Astrocyte (in vitro differentiated cells and primary cell): ENCODE measurements at regions not wholly inside any gene's neighbourhood (a gene's known extent, or its start where the extent isn't known, plus 50 kb on each side); places are given as distances from the start of the nearest gene placed in this dataset.
"Not testable (repeated sequence)": the region's sequence is repeated elsewhere in the genome, so short reads cannot be mapped to it uniquely, and the experiment has no call there.

Experiments used
- DNase-seq: peaks from one replicate; pipeline ENCODE4 v3.0.0-alpha.2; 2010; ENCODE audit warnings: low read depth
- FAIRE-seq: peaks from 2 replicates; lab custom pipeline; 2011; peaks lifted over from hg19 to GRCh38; lab: Jason Lieb, UNC
- H2AFZ ChIP-seq: 2 replicates; pipeline ENCODE4 v1.6.0; 2012; ENCODE audit warnings: low read depth, low read length, inconsistent platforms
- H3K27ac ChIP-seq: 2 replicates; pipeline ENCODE4 v1.5.1; 2011; ENCODE audit warnings: low read depth, low read length, inconsistent platforms
- H3K27me3 ChIP-seq: 2 replicates; pipeline ENCODE4 v1.6.0; 2011; ENCODE audit warnings: low read length, inconsistent platforms; ENCODE audit not compliant: insufficient read depth
- H3K36me3 ChIP-seq: 2 replicates; pipeline ENCODE4 v1.5.1; 2011; ENCODE audit warnings: low read length, inconsistent platforms; ENCODE audit not compliant: insufficient read depth
- H3K4me1 ChIP-seq: 2 replicates; pipeline ENCODE4 v1.5.1; 2011; ENCODE audit warnings: low read length, inconsistent platforms; ENCODE audit not compliant: insufficient read depth
- H3K4me2 ChIP-seq: 2 replicates; pipeline ENCODE4 v1.6.0; 2012; ENCODE audit warnings: low read length, inconsistent platforms
- H3K4me3 ChIP-seq: 2 replicates; pipeline ENCODE4 v1.5.1; 2011; ENCODE audit warnings: low read depth, mild to moderate bottlenecking, low read length, inconsistent platforms; ENCODE audit not compliant: insufficient read depth
- H3K79me2 ChIP-seq: 2 replicates; pipeline ENCODE4 v1.6.0; 2012; ENCODE audit warnings: mild to moderate bottlenecking, low read length, inconsistent platforms; ENCODE audit not compliant: insufficient read depth
- H3K9ac ChIP-seq: 2 replicates; pipeline ENCODE4 v1.6.0; 2012; ENCODE audit warnings: mild to moderate bottlenecking, low read length, inconsistent platforms
- H3K9me3 ChIP-seq: 2 replicates; pipeline ENCODE4 v1.5.1; 2012; ENCODE audit warnings: low read depth, mild to moderate bottlenecking, low read length, inconsistent platforms; ENCODE audit not compliant: insufficient read depth
- H4K20me1 ChIP-seq: 2 replicates; pipeline ENCODE4 v1.6.0; 2012; ENCODE audit warnings: low read length, inconsistent platforms; ENCODE audit not compliant: insufficient read depth
- H3K27ac Mint-ChIP-seq: one replicate; pipeline ENCODE4 v1.8.0; 2021; ENCODE audit warnings: mild to moderate bottlenecking, mixed read lengths; ENCODE audit not compliant: unreplicated experiment
- H3K27me3 Mint-ChIP-seq: one replicate; pipeline ENCODE4 v1.8.0; 2021; ENCODE audit warnings: low read depth, mixed read lengths; ENCODE audit not compliant: unreplicated experiment
- H3K36me3 Mint-ChIP-seq: one replicate; pipeline ENCODE4 v1.8.0; 2021; ENCODE audit warnings: low read depth, mixed read lengths; ENCODE audit not compliant: unreplicated experiment
- H3K4me1 Mint-ChIP-seq: one replicate; pipeline ENCODE4 v1.8.0; 2021; ENCODE audit warnings: low read depth, mixed read lengths; ENCODE audit not compliant: unreplicated experiment
- H3K4me3 Mint-ChIP-seq: one replicate; pipeline ENCODE4 v1.8.0; 2021; ENCODE audit warnings: mild to moderate bottlenecking, moderate library complexity, mixed read lengths; ENCODE audit not compliant: unreplicated experiment
- H3K9me3 Mint-ChIP-seq: one replicate; pipeline ENCODE4 v1.8.0; 2021; ENCODE audit warnings: mild to moderate bottlenecking, mixed read lengths; ENCODE audit not compliant: unreplicated experiment
- EZH2 ChIP-seq: IDR thresholded peaks from 2 replicates; pipeline ENCODE4 v1.6.1; 2012; ENCODE audit warnings: mild to moderate bottlenecking, low read length, inconsistent platforms; ENCODE audit not compliant: insufficient read depth
- TF ChIP-seq, protein P1 (sequence below): IDR thresholded peaks from 2 replicates; pipeline ENCODE4 v1.5.1; 2011; ENCODE audit warnings: low read depth, mild to moderate bottlenecking, inconsistent platforms, low read length, moderate library complexity; ENCODE audit not compliant: insufficient read depth

DNA sequence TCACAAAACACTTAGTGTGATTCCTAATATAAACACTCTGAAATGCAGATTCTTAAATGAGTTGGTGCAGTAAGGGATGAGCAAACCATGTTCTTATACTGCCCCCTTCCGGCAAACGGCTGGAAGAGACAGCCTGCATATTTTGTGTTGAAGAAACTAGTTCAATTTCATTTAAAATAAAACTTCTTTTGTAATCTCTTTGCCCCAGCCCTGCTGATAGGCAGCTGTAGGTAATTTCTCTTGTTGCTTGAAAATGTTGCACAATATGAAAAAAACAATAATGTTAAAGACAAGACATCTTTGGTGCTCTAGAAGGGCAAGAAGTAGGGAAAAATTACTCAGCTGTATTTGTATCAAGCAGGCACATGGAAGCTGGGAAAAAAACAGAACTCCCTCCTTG, 89.7 kb upstream of the CCNG1 start:
- Histone ChIP-seq H3K27me3 (peaks cover 3% of the 10 kb centered on the region), H3K36me3 (no peaks in the 10 kb centered on the region), H3K9ac (no peak overlapping the region), H2AFZ (no peak overlapping the region), H3K79me2 (no peaks in the 10 kb centered on the region), H4K20me1 (no peaks in the 10 kb centered on the region), H3K4me3 (no peak overlapping the region), H3K4me1 (no peaks in the 10 kb centered on the region), H3K9me3 (no peaks in the 10 kb centered on the region), H3K4me2 (no peak overlapping the region), H3K27ac (no peak overlapping the region)
- no peak for FAIRE-seq
- Mint-ChIP-seq H3K4me3 (no peak overlapping the region), H3K4me1 (no peaks in the 10 kb centered on the region), H3K27me3 (no peaks in the 10 kb centered on the region), H3K27ac (no peak overlapping the region), H3K36me3 (no peaks in the 10 kb centered on the region), H3K9me3 (no peaks in the 10 kb centered on the region)
- DNase-seq = peak; percentile 26
- TF ChIP-seq, protein P1, sequence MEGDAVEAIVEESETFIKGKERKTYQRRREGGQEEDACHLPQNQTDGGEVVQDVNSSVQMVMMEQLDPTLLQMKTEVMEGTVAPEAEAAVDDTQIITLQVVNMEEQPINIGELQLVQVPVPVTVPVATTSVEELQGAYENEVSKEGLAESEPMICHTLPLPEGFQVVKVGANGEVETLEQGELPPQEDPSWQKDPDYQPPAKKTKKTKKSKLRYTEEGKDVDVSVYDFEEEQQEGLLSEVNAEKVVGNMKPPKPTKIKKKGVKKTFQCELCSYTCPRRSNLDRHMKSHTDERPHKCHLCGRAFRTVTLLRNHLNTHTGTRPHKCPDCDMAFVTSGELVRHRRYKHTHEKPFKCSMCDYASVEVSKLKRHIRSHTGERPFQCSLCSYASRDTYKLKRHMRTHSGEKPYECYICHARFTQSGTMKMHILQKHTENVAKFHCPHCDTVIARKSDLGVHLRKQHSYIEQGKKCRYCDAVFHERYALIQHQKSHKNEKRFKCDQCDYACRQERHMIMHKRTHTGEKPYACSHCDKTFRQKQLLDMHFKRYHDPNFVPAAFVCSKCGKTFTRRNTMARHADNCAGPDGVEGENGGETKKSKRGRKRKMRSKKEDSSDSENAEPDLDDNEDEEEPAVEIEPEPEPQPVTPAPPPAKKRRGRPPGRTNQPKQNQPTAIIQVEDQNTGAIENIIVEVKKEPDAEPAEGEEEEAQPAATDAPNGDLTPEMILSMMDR = peak; percentile 94
- TF ChIP-seq EZH2 = no peak

GRCh38 chr5:163350083-163350482, 87.3 kb upstream of the CCNG1 start:
- no peak overlapping the region for H3K9ac ChIP-seq
- DNase-seq (no peak), FAIRE-seq (no peak)
- H3K79me2 ChIP-seq = no peaks in the 10 kb centered on the region
- H3K9me3 ChIP-seq = no peaks in the 10 kb centered on the region
- no peak overlapping the region for H2AFZ ChIP-seq
- no peak overlapping the region for H3K27ac Mint-ChIP-seq
- H3K27me3 ChIP-seq = peaks cover 3% of the 10 kb centered on the region
- no peaks in the 10 kb centered on the region for H4K20me1 ChIP-seq
- H3K27ac ChIP-seq = no peak overlapping the region
- no peaks in the 10 kb centered on the region for H3K4me1 Mint-ChIP-seq
- H3K27me3 Mint-ChIP-seq = no peaks in the 10 kb centered on the region
- no peaks in the 10 kb centered on the region for H3K4me1 ChIP-seq
- no peak overlapping the region for H3K4me3 Mint-ChIP-seq
- H3K36me3 ChIP-seq = no peaks in the 10 kb centered on the region
- H3K36me3 Mint-ChIP-seq = no peaks in the 10 kb centered on the region
- no peak overlapping the region for H3K4me3 ChIP-seq
- no peak overlapping the region for H3K4me2 ChIP-seq
- H3K9me3 Mint-ChIP-seq = no peaks in the 10 kb centered on the region
- no peak for TF ChIP-seq EZH2
- TF ChIP-seq, protein P1 = peak; percentile 3

DNA sequence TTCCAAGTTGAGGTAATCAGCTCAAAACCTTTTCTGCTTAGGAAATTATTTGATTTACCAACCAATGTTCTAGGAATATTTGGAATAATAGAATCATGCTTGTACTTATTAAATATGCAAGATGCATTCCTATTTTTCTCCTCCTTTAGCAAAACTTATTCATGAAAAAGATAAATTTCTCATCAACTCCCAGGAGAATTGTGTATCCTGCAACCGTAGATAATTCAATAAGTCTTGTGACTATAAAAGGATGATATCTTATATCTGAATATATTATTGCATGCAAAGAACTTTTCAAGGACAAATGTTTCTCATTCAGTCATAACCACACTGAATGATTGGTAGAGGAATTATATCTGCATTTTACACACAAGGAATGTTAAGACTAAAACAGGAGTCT, 84.9 kb upstream of the CCNG1 start:
- DNase-seq (no peak), FAIRE-seq (no peak)
- no peak overlapping the region for H3K27ac ChIP-seq
- H3K79me2 ChIP-seq = no peaks in the 10 kb centered on the region
- H4K20me1 ChIP-seq = no peaks in the 10 kb centered on the region
- H3K4me1 ChIP-seq = no peaks in the 10 kb centered on the region
- H3K36me3 ChIP-seq = no peaks in the 10 kb centered on the region
- no peaks in the 10 kb centered on the region for H3K9me3 Mint-ChIP-seq
- peaks cover 3% of the 10 kb centered on the region for H3K27me3 ChIP-seq
- H3K4me2 ChIP-seq = no peak overlapping the region
- no peaks in the 10 kb centered on the region for H3K9me3 ChIP-seq
- no peak overlapping the region for H3K27ac Mint-ChIP-seq
- no peaks in the 10 kb centered on the region for H3K36me3 Mint-ChIP-seq
- H2AFZ ChIP-seq = no peak overlapping the region
- TF ChIP-seq, protein P1 = no peak
- TF ChIP-seq EZH2 = no peak
- no peak overlapping the region for H3K4me3 ChIP-seq
- H3K27me3 Mint-ChIP-seq = no peaks in the 10 kb centered on the region
- no peak overlapping the region for H3K9ac ChIP-seq
- H3K4me1 Mint-ChIP-seq = peaks cover 2% of the 10 kb centered on the region
- H3K4me3 Mint-ChIP-seq = no peak overlapping the region

DNA sequence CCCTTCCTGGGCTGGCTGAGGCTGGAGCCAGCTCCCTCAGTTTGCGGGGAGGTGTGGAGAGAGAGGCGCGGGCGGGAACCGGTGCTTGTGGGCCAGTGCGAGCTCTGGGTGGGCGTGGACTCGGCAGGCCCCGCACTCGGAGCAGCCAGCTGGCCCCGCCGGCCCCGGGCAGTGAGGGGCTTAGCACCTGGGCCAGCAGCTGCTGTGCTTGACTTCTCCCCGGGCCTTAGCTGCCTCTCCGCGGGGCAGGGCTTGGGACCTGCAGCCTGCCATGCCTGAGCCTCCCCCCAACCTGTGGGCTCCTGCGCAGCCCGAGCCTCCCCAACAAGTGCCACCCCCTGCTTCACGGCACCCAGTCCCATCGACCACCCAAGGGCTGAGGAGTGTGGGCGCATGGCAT, 81.6 kb upstream of the CCNG1 start:
- not testable (repeated sequence) for H2AFZ ChIP-seq, H3K4me2 ChIP-seq, H3K36me3 ChIP-seq, H3K9me3 ChIP-seq, H3K4me1 Mint-ChIP-seq, H3K27me3 Mint-ChIP-seq, H4K20me1 ChIP-seq, FAIRE-seq, H3K27ac ChIP-seq, H3K79me2 ChIP-seq, H3K9me3 Mint-ChIP-seq, H3K4me1 ChIP-seq, DNase-seq, H3K27me3 ChIP-seq, H3K36me3 Mint-ChIP-seq, H3K9ac ChIP-seq, H3K27ac Mint-ChIP-seq, H3K4me3 Mint-ChIP-seq, H3K4me3 ChIP-seq
